ENCODE measurements at regions not wholly inside any gene's neighbourhood (a gene's known extent, or its start where the extent isn't known, plus 50 kb on each side); places are given as distances from the start of the nearest gene placed in this dataset.

GRCh38 chr9:115591584-115591984, 473.6 kb upstream of the TNC start:
- FAIRE-seq: peak; percentile 100
- no peaks in the 10 kb centered on the region for H4K20me1 ChIP-seq (ENCODE audit: control insufficient read depth, extremely low read depth, insufficient read depth, low read length)
- H3K79me2 ChIP-seq (ENCODE audit: control insufficient read depth, insufficient read depth, low read length): no peaks in the 10 kb centered on the region
- peak; percentile 69 for DNase-seq (ENCODE audit: low read depth, low spot score)
- TF ChIP-seq CTCF (optimal IDR thresholded peaks at IDR 0.05 in 1 of 3, IDR thresholded peaks at IDR 0.05 in 1 of 3, conservative IDR thresholded peaks at IDR 0.05 in 1 of 3; ENCODE audit: extremely low read depth in 1 of 3, insufficient read depth in 2 of 3, low read length in 3 of 3) (peak; percentile 75 to 91 (median 82)), EZH2 (IDR thresholded peaks at IDR 0.05; ENCODE audit: low read length) (no peak)
- peak overlapping the region; percentile 60 for H3K27ac ChIP-seq (ENCODE audit: control insufficient read depth, insufficient read depth, low read length)
- H3K9me1 ChIP-seq (ENCODE audit: control insufficient read depth, extremely low read depth, insufficient read depth, low read length): peaks cover 2% of the 10 kb centered on the region
- H3K4me1 ChIP-seq (ENCODE audit: control insufficient read depth, extremely low read depth, insufficient read depth, low read length): peaks cover 34% of the 10 kb centered on the region
- H3K4me2 ChIP-seq (ENCODE audit: control insufficient read depth, extremely low read depth, insufficient read depth, low read depth, low read length): no peak overlapping the region
- H3K4me3 ChIP-seq (ENCODE audit: control insufficient read depth in 2 of 3, extremely low read depth in 1 of 3, insufficient read depth in 2 of 3, low read depth in 1 of 3, low read length in 3 of 3): no peak overlapping the region
- H3K9ac ChIP-seq (ENCODE audit: control insufficient read depth, extremely low read depth, insufficient read depth, low read length): no peak overlapping the region
- H3K36me3 ChIP-seq (ENCODE audit: control insufficient read depth in 2 of 2, extremely low read depth in 1 of 2, insufficient read depth in 2 of 2, low read length in 2 of 2): no peaks in the 10 kb centered on the region
- no peaks in the 10 kb centered on the region for H3K27me3 ChIP-seq (ENCODE audit: control insufficient read depth, extremely low read depth, insufficient read depth, low read length)
- no peaks in the 10 kb centered on the region for H3K9me3 ChIP-seq (ENCODE audit: control insufficient read depth, low read depth, low read length)
- H2AFZ ChIP-seq (ENCODE audit: control insufficient read depth, low read length): peak overlapping the region; percentile 20
- dilution Hi-C loops (cut with MboI; ENCODE audit: extremely low pct_ligation_motif_present, low sequenced_read_pairs): no loop called here

GRCh38 chr9:115593587-115594091, 475.7 kb upstream of the TNC start:
- DNase-seq (ENCODE audit: low read depth, low spot score): no peak
- H3K9me1 ChIP-seq (ENCODE audit: control insufficient read depth, extremely low read depth, insufficient read depth, low read length): peaks cover 2% of the 10 kb centered on the region
- H3K9ac ChIP-seq (ENCODE audit: control insufficient read depth, extremely low read depth, insufficient read depth, low read length): no peak overlapping the region
- peak overlapping the region; percentile 27 for H2AFZ ChIP-seq (ENCODE audit: control insufficient read depth, low read length)
- H3K36me3 ChIP-seq (ENCODE audit: control insufficient read depth in 2 of 2, extremely low read depth in 1 of 2, insufficient read depth in 2 of 2, low read length in 2 of 2): no peaks in the 10 kb centered on the region
- no peaks in the 10 kb centered on the region for H3K79me2 ChIP-seq (ENCODE audit: control insufficient read depth, insufficient read depth, low read length)
- H3K27me3 ChIP-seq (ENCODE audit: control insufficient read depth, extremely low read depth, insufficient read depth, low read length): no peaks in the 10 kb centered on the region
- FAIRE-seq: peak; percentile 76
- H4K20me1 ChIP-seq (ENCODE audit: control insufficient read depth, extremely low read depth, insufficient read depth, low read length): no peaks in the 10 kb centered on the region
- H3K9me3 ChIP-seq (ENCODE audit: control insufficient read depth, low read depth, low read length): no peaks in the 10 kb centered on the region
- no peak overlapping the region for H3K4me2 ChIP-seq (ENCODE audit: control insufficient read depth, extremely low read depth, insufficient read depth, low read depth, low read length)
- no peak for TF ChIP-seq EZH2 (IDR thresholded peaks at IDR 0.05; ENCODE audit: low read length)
- peak; percentile 50 to 77 (median 58) for TF ChIP-seq CTCF (optimal IDR thresholded peaks at IDR 0.05 in 1 of 3, IDR thresholded peaks at IDR 0.05 in 1 of 3, conservative IDR thresholded peaks at IDR 0.05 in 1 of 3; ENCODE audit: extremely low read depth in 1 of 3, insufficient read depth in 2 of 3, low read length in 3 of 3)
- no peak overlapping the region for H3K4me3 ChIP-seq (ENCODE audit: control insufficient read depth in 2 of 3, extremely low read depth in 1 of 3, insufficient read depth in 2 of 3, low read depth in 1 of 3, low read length in 3 of 3)
- dilution Hi-C loops (cut with MboI; ENCODE audit: extremely low pct_ligation_motif_present, low sequenced_read_pairs): no loop called here
- peak overlapping the region; percentile 30 for H3K27ac ChIP-seq (ENCODE audit: control insufficient read depth, insufficient read depth, low read length)
- H3K4me1 ChIP-seq (ENCODE audit: control insufficient read depth, extremely low read depth, insufficient read depth, low read length): peaks cover 34% of the 10 kb centered on the region
